GM21529 (cell line): ENCODE measurements at regions not wholly inside any gene's neighbourhood (a gene's known extent, or its start where the extent isn't known, plus 50 kb on each side); places are given as distances from the start of the nearest gene placed in this dataset.
A peak's percentile ranks its signal among the peaks of the same experiment; 100 is the strongest.
"Not testable (repeated sequence)": the region's sequence is repeated elsewhere in the genome, so short reads cannot be mapped to it uniquely, and the experiment has no call there.

Experiments used
- ATAC-seq: cut with Tn5 transposase; IDR thresholded peaks from one replicate; pipeline ENCODE4 v1.9.1; 2021; ENCODE audit not compliant: unreplicated experiment

GRCh38 chr2:58721912-58722591 is 480.9 kb upstream of the FANCL start:
- ATAC-seq = no peak

GRCh38 chr2:58720770-58721697 is 479.9 kb upstream of the FANCL start:
- no peak for ATAC-seq

GRCh38 chr2:58720033-58720769 is 479.1 kb upstream of the FANCL start:
- no peak for ATAC-seq

- ATAC-seq = no peak
These were observed 474.2 kb upstream of the FANCL start for GRCh38 chr2:58715344-58715743.

- ATAC-seq = no peak
These were observed 473.1 kb upstream of the FANCL start for GRCh38 chr2:58714238-58714637.

- ATAC-seq = no peak
These were observed 469.7 kb upstream of the FANCL start for GRCh38 chr2:58710795-58711279.

- no peak for ATAC-seq
These were observed 468.7 kb upstream of the FANCL start for GRCh38 chr2:58709687-58710354.

- no peak for ATAC-seq
These were observed 468.1 kb upstream of the FANCL start for GRCh38 chr2:58709274-58709673.

GRCh38 chr2:58708565-58708964 is 467.4 kb upstream of the FANCL start:
- ATAC-seq = no peak

- ATAC-seq = no peak
These were observed 461.3 kb upstream of the FANCL start for GRCh38 chr2:58702302-58702885.

- peak; percentile 71 for ATAC-seq
These were observed 460.7 kb upstream of the FANCL start for GRCh38 chr2:58701688-58702301.

- no peak for ATAC-seq
These were observed 459.5 kb upstream of the FANCL start for GRCh38 chr2:58700591-58700990.

- ATAC-seq = no peak
These were observed 458.3 kb upstream of the FANCL start for GRCh38 chr2:58699411-58699810.

GRCh38 chr2:58698620-58699019 is 457.5 kb upstream of the FANCL start:
- no peak for ATAC-seq

GRCh38 chr2:58694114-58694513 is 453.0 kb upstream of the FANCL start:
- ATAC-seq = not testable (repeated sequence)

GRCh38 chr2:58691041-58691440 is 449.9 kb upstream of the FANCL start:
- not testable (repeated sequence) for ATAC-seq

GRCh38 chr2:58688813-58689212 is 447.7 kb upstream of the FANCL start:
- no peak for ATAC-seq

GRCh38 chr2:58686776-58687175 is 445.7 kb upstream of the FANCL start:
- ATAC-seq = no peak

- no peak for ATAC-seq
These were observed 439.7 kb upstream of the FANCL start for GRCh38 chr2:58680755-58681310.

- ATAC-seq = no peak
These were observed 436.6 kb upstream of the FANCL start for GRCh38 chr2:58677748-58678147.
